ENCODE measurements at regions not wholly inside any gene's neighbourhood (a gene's known extent, or its start where the extent isn't known, plus 50 kb on each side); places are given as distances from the start of the nearest gene placed in this dataset.

DNA sequence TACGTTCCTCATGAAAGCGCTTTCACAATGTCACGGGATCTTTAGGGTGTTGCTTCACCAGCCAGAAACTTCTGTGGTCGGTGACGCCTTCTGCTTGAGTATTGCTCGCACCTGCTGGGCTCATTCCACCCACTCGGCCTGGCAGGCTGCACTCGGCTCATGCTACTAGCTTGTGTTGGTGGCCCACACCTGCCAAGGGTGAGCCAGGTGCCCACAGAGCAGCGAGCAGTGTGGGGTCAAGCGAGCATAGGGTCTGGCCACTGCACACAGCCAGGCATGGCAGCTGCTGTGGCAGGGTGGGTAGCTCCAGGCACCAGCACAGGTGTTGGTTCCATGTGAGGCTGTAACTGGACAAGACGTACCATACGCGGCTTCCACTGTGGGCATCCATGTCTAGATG lies 202.9 kb upstream of the CADM2 start:
- TF ChIP-seq, protein P1, sequence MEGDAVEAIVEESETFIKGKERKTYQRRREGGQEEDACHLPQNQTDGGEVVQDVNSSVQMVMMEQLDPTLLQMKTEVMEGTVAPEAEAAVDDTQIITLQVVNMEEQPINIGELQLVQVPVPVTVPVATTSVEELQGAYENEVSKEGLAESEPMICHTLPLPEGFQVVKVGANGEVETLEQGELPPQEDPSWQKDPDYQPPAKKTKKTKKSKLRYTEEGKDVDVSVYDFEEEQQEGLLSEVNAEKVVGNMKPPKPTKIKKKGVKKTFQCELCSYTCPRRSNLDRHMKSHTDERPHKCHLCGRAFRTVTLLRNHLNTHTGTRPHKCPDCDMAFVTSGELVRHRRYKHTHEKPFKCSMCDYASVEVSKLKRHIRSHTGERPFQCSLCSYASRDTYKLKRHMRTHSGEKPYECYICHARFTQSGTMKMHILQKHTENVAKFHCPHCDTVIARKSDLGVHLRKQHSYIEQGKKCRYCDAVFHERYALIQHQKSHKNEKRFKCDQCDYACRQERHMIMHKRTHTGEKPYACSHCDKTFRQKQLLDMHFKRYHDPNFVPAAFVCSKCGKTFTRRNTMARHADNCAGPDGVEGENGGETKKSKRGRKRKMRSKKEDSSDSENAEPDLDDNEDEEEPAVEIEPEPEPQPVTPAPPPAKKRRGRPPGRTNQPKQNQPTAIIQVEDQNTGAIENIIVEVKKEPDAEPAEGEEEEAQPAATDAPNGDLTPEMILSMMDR (IDR thresholded peaks at IDR 0.05), result no peak
- TF ChIP-seq POLR2A (IDR thresholded peaks at IDR 0.05), result no peak
- no peak for TF ChIP-seq POLR2AphosphoS5 (IDR thresholded peaks at IDR 0.05)
- intact Hi-C loops (cut with DNase I), result no loop called here
- no peak for DNase-seq (ENCODE audit: low spot score)
- Histone ChIP-seq H3K27ac (no peak overlapping the region), H3K36me3 (no peaks in the 10 kb centered on the region), H3K4me3 (no peak overlapping the region), H3K27me3 (replicated peaks; ENCODE audit: insufficient read depth) (no peaks in the 10 kb centered on the region), H3K4me1 (replicated peaks) (no peaks in the 10 kb centered on the region), H3K9me3 (no peaks in the 10 kb centered on the region)
- 94% methylated on average over 13 of the region's 13 CpGs for WGBS

DNA sequence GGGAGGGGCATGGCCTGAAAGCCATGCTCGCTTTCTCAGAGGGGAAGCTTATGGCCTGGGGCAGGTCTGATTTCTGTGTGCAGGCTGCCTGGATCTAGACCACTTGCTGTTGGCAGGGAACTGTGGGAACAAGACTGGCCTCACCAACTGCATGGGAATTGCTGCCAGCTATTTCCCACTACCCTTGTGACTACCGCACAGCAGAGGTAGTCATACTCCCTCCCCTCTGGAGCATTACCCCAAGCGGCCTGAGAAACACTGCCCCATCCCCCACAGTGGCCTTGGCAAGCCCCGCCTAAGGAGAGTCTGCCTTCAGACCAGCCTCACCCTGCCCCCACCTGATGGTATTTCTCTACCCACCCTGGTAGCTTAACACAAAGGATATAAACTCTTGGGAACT lies 199.4 kb upstream of the CADM2 start:
- Histone ChIP-seq H3K4me3 (no peak overlapping the region), H3K27ac (no peak overlapping the region), H3K27me3 (replicated peaks; ENCODE audit: insufficient read depth) (no peaks in the 10 kb centered on the region), H3K4me1 (replicated peaks) (no peaks in the 10 kb centered on the region), H3K9me3 (no peaks in the 10 kb centered on the region), H3K36me3 (no peaks in the 10 kb centered on the region)
- TF ChIP-seq, protein P1 (IDR thresholded peaks at IDR 0.05), result no peak
- TF ChIP-seq POLR2AphosphoS5 (IDR thresholded peaks at IDR 0.05) (no peak), POLR2A (IDR thresholded peaks at IDR 0.05) (no peak)
- 77% methylated on average over 3 of the region's 4 CpGs for WGBS
- intact Hi-C loops (cut with DNase I), result no loop called here
- DNase-seq (ENCODE audit: low spot score), result no peak

DNA sequence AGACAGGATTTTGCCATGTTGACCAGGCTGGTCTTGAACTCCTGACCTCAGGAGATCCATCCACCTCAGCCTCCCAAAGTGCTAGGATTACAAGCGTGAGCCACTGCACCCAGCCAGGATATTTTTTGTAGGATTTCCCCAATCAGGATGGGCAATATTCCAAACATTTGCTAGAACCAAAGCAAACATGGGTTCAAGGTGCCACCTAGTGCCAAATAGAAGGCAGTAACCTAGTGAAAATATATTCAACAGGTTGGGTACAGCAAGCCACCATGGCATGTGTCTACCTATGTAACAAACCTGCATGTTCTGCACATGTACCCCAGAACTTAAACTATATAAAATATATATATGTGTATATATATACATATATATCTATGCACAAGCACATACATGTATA lies 185.9 kb upstream of the CADM2 start:
- intact Hi-C loops (cut with DNase I), result no loop called here
- DNase-seq (ENCODE audit: low spot score), result no peak
- Histone ChIP-seq H3K27ac (no peak overlapping the region), H3K4me1 (replicated peaks) (no peaks in the 10 kb centered on the region), H3K27me3 (replicated peaks; ENCODE audit: insufficient read depth) (no peaks in the 10 kb centered on the region), H3K36me3 (no peaks in the 10 kb centered on the region), H3K9me3 (no peaks in the 10 kb centered on the region), H3K4me3 (no peak overlapping the region)
- TF ChIP-seq, protein P1 (IDR thresholded peaks at IDR 0.05), result no peak
- no peak for TF ChIP-seq POLR2A (IDR thresholded peaks at IDR 0.05)
- TF ChIP-seq POLR2AphosphoS5 (IDR thresholded peaks at IDR 0.05), result no peak
- WGBS, result 94% methylated on average over 1 of the region's 1 CpG

- TF ChIP-seq POLR2A (IDR thresholded peaks at IDR 0.05) (no peak), POLR2AphosphoS5 (IDR thresholded peaks at IDR 0.05) (no peak)
- TF ChIP-seq, protein P1 (IDR thresholded peaks at IDR 0.05), result no peak
- H3K9me3 ChIP-seq, result no peaks in the 10 kb centered on the region
- H3K27me3 ChIP-seq (replicated peaks; ENCODE audit: insufficient read depth), result no peaks in the 10 kb centered on the region
- H3K27ac ChIP-seq, result no peak overlapping the region
- 84% methylated on average over 1 of the region's 1 CpG for WGBS
- DNase-seq (ENCODE audit: low spot score), result no peak
- H3K36me3 ChIP-seq, result no peaks in the 10 kb centered on the region
- H3K4me3 ChIP-seq, result no peak overlapping the region
- no peaks in the 10 kb centered on the region for H3K4me1 ChIP-seq (replicated peaks)
- intact Hi-C loops (cut with DNase I), result no loop called here
Measured at GRCh38 chr3:84783281-84783680, 175.5 kb upstream of the CADM2 start.

GRCh38 chr3:84789961-84790360 lies 168.8 kb upstream of the CADM2 start:
- Histone ChIP-seq H3K9me3 (no peaks in the 10 kb centered on the region), H3K4me1 (replicated peaks) (no peaks in the 10 kb centered on the region), H3K27ac (no peak overlapping the region), H3K27me3 (replicated peaks; ENCODE audit: insufficient read depth) (no peaks in the 10 kb centered on the region), H3K36me3 (no peaks in the 10 kb centered on the region), H3K4me3 (no peak overlapping the region)
- DNase-seq (ENCODE audit: low spot score), result no peak
- TF ChIP-seq, protein P1 (IDR thresholded peaks at IDR 0.05), result no peak
- TF ChIP-seq POLR2AphosphoS5 (IDR thresholded peaks at IDR 0.05) (no peak), POLR2A (IDR thresholded peaks at IDR 0.05) (no peak)
- intact Hi-C loops (cut with DNase I), result no loop called here
- WGBS, result 79% methylated on average over 1 of the region's 1 CpG

All from prostate gland (tissue), 2 donors.